Neural progenitor cell (in vitro differentiated cells): ENCODE measurements at regions not wholly inside any gene's neighbourhood (a gene's known extent, or its start where the extent isn't known, plus 50 kb on each side); places are given as distances from the start of the nearest gene placed in this dataset.

ENCODE experiments used
- CTCF ChIP-seq: fragments of 200-600 bp; sonication (generic); IDR thresholded peaks from 2 replicates; pipeline ENCODE4 v1.5.1; 2017; ENCODE audit warnings: antibody characterized with exemption, mild to moderate bottlenecking
- EZH2 ChIP-seq: fragments of 200-600 bp; sonication (generic); IDR thresholded peaks from 2 replicates; pipeline ENCODE4 v1.6.1; 2017; ENCODE audit warnings: antibody characterized with exemption, mild to moderate bottlenecking, moderate library complexity
- EZH2phosphoT487 ChIP-seq: fragments of 200-600 bp; sonication (generic); IDR thresholded peaks from 2 replicates; pipeline ENCODE4 v1.6.1; 2017; ENCODE audit warnings: antibody characterized with exemption

DNA sequence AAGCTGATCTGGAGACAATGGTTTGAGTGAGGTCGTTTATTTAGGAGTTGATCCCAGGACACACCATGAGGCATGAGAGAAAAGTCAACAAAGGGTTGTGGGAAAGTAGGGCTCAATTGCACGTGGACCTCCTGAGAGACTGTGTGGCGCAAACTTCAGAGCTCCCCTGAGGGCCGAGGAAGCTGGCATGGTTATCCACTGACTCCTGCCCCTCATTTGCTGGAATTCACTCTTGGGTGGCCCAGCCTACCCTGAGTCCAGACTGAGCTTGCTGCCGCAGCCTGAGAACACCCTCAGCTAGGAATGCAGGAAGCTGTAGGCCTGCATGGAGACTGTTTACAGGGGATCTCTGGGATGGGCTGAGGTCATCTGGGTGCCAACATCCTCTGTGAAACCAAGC is 301.0 kb downstream of the RWDD3 start:
- TF ChIP-seq CTCF: no peak
- no peak for TF ChIP-seq EZH2
- TF ChIP-seq EZH2phosphoT487: no peak
